ENCODE measurements at regions not wholly inside any gene's neighbourhood (a gene's known extent, or its start where the extent isn't known, plus 50 kb on each side); places are given as distances from the start of the nearest gene placed in this dataset.

DNA sequence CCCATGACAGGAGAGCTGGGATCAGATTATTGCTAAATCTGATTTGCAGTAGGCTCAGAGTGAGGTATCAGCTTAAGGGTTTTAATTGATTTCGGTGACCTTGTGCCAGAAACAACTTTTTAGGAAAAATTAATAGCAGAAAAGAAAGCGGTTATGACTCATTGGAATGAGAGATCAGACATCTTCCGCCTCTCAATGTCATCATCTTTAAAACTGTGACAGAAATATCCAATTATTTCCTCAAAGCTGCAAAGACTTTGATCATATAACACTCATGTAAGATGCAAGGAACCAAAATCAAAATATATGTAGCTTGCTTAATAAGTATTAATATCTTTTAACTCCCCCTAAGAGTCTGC is 190.1 kb upstream of the FOXF1 start:
- ATAC-seq = no peak
- H3K4me1 ChIP-seq = no peaks in the 10 kb centered on the region
- intact Hi-C loops (cut with DNase I) = no loop called here
- no peak overlapping the region for H3K4me3 ChIP-seq
- DNase-seq = no peak
- TF ChIP-seq, protein P1, sequence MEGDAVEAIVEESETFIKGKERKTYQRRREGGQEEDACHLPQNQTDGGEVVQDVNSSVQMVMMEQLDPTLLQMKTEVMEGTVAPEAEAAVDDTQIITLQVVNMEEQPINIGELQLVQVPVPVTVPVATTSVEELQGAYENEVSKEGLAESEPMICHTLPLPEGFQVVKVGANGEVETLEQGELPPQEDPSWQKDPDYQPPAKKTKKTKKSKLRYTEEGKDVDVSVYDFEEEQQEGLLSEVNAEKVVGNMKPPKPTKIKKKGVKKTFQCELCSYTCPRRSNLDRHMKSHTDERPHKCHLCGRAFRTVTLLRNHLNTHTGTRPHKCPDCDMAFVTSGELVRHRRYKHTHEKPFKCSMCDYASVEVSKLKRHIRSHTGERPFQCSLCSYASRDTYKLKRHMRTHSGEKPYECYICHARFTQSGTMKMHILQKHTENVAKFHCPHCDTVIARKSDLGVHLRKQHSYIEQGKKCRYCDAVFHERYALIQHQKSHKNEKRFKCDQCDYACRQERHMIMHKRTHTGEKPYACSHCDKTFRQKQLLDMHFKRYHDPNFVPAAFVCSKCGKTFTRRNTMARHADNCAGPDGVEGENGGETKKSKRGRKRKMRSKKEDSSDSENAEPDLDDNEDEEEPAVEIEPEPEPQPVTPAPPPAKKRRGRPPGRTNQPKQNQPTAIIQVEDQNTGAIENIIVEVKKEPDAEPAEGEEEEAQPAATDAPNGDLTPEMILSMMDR (IDR thresholded peaks at IDR 0.05) = no peak
- peaks cover 5% of the 10 kb centered on the region for H3K27me3 ChIP-seq (ENCODE audit: low read depth)
- H3K36me3 ChIP-seq = no peaks in the 10 kb centered on the region
- H3K9me3 ChIP-seq = no peaks in the 10 kb centered on the region
- no peak overlapping the region for H3K27ac ChIP-seq

DNA sequence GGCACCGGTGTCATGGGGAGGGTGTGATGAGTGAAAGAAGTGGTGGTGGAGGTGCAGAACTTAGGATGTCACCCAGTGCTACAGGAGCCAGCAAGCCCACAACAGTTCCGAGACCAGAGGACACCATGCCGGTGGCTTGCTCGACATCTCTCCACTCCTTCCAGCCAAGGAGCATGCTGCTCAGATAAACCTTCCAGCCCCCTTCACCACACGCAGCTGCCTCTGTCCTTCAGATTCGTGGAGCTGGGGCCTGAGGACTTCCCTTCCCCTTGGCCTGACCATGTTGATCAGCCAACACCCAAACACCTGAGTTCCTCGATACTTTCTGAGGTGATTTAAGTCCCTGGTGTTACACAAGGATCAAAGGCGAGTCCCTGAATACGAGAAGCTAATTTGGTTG is 188.8 kb upstream of the FOXF1 start:
- Histone ChIP-seq H3K9me3 (no peaks in the 10 kb centered on the region), H3K36me3 (no peaks in the 10 kb centered on the region), H3K27me3 (ENCODE audit: low read depth) (peaks cover 5% of the 10 kb centered on the region), H3K4me3 (no peak overlapping the region), H3K27ac (no peak overlapping the region), H3K4me1 (no peaks in the 10 kb centered on the region)
- DNase-seq (no peak), ATAC-seq (no peak)
- TF ChIP-seq, protein P1 (IDR thresholded peaks at IDR 0.05) = no peak
- intact Hi-C loops (cut with DNase I) = no loop called here

DNA sequence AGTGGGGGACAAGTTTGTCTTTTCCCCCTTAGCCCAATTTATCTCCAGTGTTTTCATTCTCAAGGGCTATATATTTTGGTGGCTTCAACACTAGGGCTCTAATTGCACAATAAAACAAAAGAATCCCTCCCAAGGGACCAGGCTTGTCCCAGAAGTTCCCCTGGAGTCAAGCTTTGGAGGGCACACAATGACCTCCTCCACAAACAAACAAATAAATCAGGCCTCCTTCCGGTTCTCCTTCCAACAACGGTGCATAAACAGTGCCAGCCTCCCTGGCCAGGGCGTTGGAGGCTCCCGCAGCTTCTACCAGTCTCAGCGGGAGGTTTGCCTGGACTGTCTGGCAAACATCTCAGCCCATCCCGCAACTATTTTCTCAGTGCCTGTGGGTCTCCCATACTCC is 188.0 kb upstream of the FOXF1 start:
- Histone ChIP-seq H3K27me3 (ENCODE audit: low read depth) (peaks cover 5% of the 10 kb centered on the region), H3K4me1 (no peaks in the 10 kb centered on the region), H3K36me3 (no peaks in the 10 kb centered on the region), H3K27ac (no peak overlapping the region), H3K9me3 (no peaks in the 10 kb centered on the region), H3K4me3 (no peak overlapping the region)
- TF ChIP-seq, protein P1 (IDR thresholded peaks at IDR 0.05) = no peak
- DNase-seq = no peak
- intact Hi-C loops (cut with DNase I) = no loop called here
- no peak for ATAC-seq

DNA sequence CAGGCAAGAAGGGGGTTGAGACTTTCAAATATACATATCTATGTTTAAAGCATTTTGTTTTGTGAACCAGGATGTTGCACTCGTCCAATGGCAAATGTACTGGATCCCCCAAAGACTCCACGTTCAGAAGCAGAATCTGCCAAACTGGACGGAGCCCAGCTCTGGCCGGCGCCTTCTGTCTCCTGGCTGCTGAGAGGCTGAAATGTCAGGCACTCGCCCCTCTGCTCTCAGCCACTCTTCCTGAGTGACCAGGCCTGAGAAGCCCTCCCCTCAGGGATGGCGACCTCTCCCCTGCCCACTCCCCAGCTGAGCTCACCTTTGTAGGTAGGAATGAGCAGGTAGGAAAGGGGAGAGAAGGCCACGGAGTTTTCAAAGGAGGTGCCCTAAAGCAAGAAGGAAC is 187.5 kb upstream of the FOXF1 start:
- no peaks in the 10 kb centered on the region for H3K9me3 ChIP-seq
- no peak overlapping the region for H3K27ac ChIP-seq
- TF ChIP-seq, protein P1 (IDR thresholded peaks at IDR 0.05) = no peak
- H3K27me3 ChIP-seq (ENCODE audit: low read depth) = peaks cover 5% of the 10 kb centered on the region
- no peaks in the 10 kb centered on the region for H3K36me3 ChIP-seq
- H3K4me3 ChIP-seq = no peak overlapping the region
- DNase-seq (no peak), ATAC-seq (no peak)
- intact Hi-C loops (cut with DNase I) = no loop called here
- no peaks in the 10 kb centered on the region for H3K4me1 ChIP-seq

DNA sequence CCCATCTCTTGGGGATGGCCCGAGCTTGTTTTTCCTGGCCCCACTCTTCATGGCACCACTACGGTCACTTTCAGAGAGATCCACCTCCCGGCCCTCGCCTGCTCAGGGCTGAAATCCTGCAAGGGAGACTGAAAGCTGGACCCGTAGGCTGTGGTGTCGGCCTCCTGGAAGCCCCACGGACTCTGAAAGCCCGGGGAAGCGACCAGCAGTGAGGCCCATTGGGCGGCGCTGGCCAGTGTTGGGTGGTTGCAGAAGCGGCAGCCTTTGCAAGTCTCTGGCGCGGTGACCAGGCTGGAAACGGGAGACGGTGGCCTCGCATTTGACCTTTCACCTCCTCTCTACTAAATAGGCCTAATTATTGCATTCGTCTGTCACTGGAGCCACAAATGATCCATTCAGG is 186.0 kb upstream of the FOXF1 start:
- intact Hi-C loops (cut with DNase I) = no loop called here
- H3K9me3 ChIP-seq = no peaks in the 10 kb centered on the region
- H3K36me3 ChIP-seq = no peaks in the 10 kb centered on the region
- H3K4me1 ChIP-seq = no peaks in the 10 kb centered on the region
- H3K27me3 ChIP-seq (ENCODE audit: low read depth) = peaks cover 5% of the 10 kb centered on the region
- H3K27ac ChIP-seq = no peak overlapping the region
- TF ChIP-seq, protein P1 (IDR thresholded peaks at IDR 0.05) = no peak
- DNase-seq = no peak
- no peak overlapping the region for H3K4me3 ChIP-seq
- no peak for ATAC-seq

DNA sequence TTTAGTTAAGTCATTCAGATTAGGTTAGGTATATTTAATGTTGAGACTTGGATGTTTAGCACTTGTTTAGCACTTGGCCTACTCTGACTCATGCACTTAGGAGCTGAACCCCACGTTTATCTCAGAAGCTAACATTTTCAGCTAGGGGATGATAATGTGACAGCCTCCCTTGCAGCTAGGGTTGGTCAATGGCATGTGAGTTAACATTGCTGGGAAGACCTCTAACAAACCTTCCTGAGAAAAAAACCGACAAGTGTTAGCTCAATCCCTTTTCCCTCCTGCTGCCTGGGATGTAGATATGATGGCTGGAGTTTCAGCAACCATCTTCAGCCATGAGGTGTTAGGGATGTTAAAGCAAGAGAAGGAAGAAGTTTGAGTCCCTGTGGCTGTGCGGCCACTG is 185.0 kb upstream of the FOXF1 start:
- peaks cover 5% of the 10 kb centered on the region for H3K27me3 ChIP-seq (ENCODE audit: low read depth)
- TF ChIP-seq, protein P1 (IDR thresholded peaks at IDR 0.05) = no peak
- ATAC-seq (no peak), DNase-seq (no peak)
- intact Hi-C loops (cut with DNase I) = no loop called here
- H3K36me3 ChIP-seq = no peaks in the 10 kb centered on the region
- H3K27ac ChIP-seq = no peak overlapping the region
- H3K4me1 ChIP-seq = no peaks in the 10 kb centered on the region
- H3K4me3 ChIP-seq = no peak overlapping the region
- no peaks in the 10 kb centered on the region for H3K9me3 ChIP-seq
